ENCODE measurements at regions not wholly inside any gene's neighbourhood (a gene's known extent, or its start where the extent isn't known, plus 50 kb on each side); places are given as distances from the start of the nearest gene placed in this dataset.

GRCh38 chr13:48181482-48182145 is 51.4 kb upstream of the ITM2B start:
- no CpG with 5 or more reads among the region's 5 CpGs for WGBS (ENCODE audit: extremely low coverage, insufficient coverage, low lambda C conversion rate)
- no peak overlapping the region for H3K4me2 ChIP-seq (ENCODE audit: low read length)
- H3K79me1 ChIP-seq (ENCODE audit: low read length), result no peaks in the 10 kb centered on the region
- no peak overlapping the region for H3K23ac ChIP-seq (ENCODE audit: low read length)
- no peak overlapping the region for H3K9ac ChIP-seq (ENCODE audit: low read length)
- no peak overlapping the region for H2BK120ac ChIP-seq (ENCODE audit: low read depth, low read length)
- no peak overlapping the region for H3K18ac ChIP-seq (ENCODE audit: low read length)
- no peak overlapping the region for H3K4me3 ChIP-seq (ENCODE audit: low read length)
- no peaks in the 10 kb centered on the region for H3K27me3 ChIP-seq (ENCODE audit: insufficient read depth, low read length, poor library complexity)
- no peak overlapping the region for H3K56ac ChIP-seq (ENCODE audit: low read length)
- H2AK5ac ChIP-seq (ENCODE audit: low read length), result no peak overlapping the region
- H2BK15ac ChIP-seq (replicated peaks; ENCODE audit: low read depth), result no peak overlapping the region
- no peak overlapping the region for H4K5ac ChIP-seq (ENCODE audit: low read length)
- no peak overlapping the region for H2BK5ac ChIP-seq (ENCODE audit: low read length)
- no peak for DNase-seq
- H4K8ac ChIP-seq (ENCODE audit: low read depth, low read length), result no peak overlapping the region
- H3K4ac ChIP-seq (ENCODE audit: low read depth, low read length), result no peak overlapping the region
- H3K27ac ChIP-seq (ENCODE audit: low read depth, low read length), result no peak overlapping the region
- H3K4me1 ChIP-seq (ENCODE audit: control insufficient read depth, low read depth, low read length), result no peaks in the 10 kb centered on the region
- H3K36me3 ChIP-seq (ENCODE audit: control insufficient read depth, insufficient read depth, low read length), result no peaks in the 10 kb centered on the region
- no peaks in the 10 kb centered on the region for H3K79me2 ChIP-seq (ENCODE audit: control insufficient read depth, insufficient read depth, low read length)

- Histone ChIP-seq H4K5ac (ENCODE audit: low read length) (no peak overlapping the region), H3K79me2 (ENCODE audit: control insufficient read depth, insufficient read depth, low read length) (no peaks in the 10 kb centered on the region), H4K8ac (ENCODE audit: low read depth, low read length) (no peak overlapping the region), H2BK15ac (replicated peaks; ENCODE audit: low read depth) (no peak overlapping the region), H2BK5ac (ENCODE audit: low read length) (no peak overlapping the region), H3K4ac (ENCODE audit: low read depth, low read length) (no peak overlapping the region), H2BK120ac (ENCODE audit: low read depth, low read length) (no peak overlapping the region), H3K23ac (ENCODE audit: low read length) (no peak overlapping the region), H3K18ac (ENCODE audit: low read length) (no peak overlapping the region), H3K79me1 (ENCODE audit: low read length) (no peaks in the 10 kb centered on the region), H3K36me3 (ENCODE audit: control insufficient read depth, insufficient read depth, low read length) (no peaks in the 10 kb centered on the region), H3K4me2 (ENCODE audit: low read length) (no peak overlapping the region), H3K4me3 (ENCODE audit: low read length) (no peak overlapping the region), H3K56ac (ENCODE audit: low read length) (no peak overlapping the region), H3K9ac (ENCODE audit: low read length) (no peak overlapping the region), H3K4me1 (ENCODE audit: control insufficient read depth, low read depth, low read length) (no peaks in the 10 kb centered on the region), H3K27me3 (ENCODE audit: insufficient read depth, low read length, poor library complexity) (no peaks in the 10 kb centered on the region), H3K27ac (ENCODE audit: low read depth, low read length) (no peak overlapping the region), H2AK5ac (ENCODE audit: low read length) (no peak overlapping the region)
- DNase-seq, result no peak
- no CpG with 5 or more reads among the region's 2 CpGs for WGBS (ENCODE audit: extremely low coverage, insufficient coverage, low lambda C conversion rate)
Observed at GRCh38 chr13:48178126-48178525, 54.9 kb upstream of the ITM2B start.

- Histone ChIP-seq H2BK120ac (ENCODE audit: low read depth, low read length) (no peak overlapping the region), H2BK5ac (ENCODE audit: low read length) (no peak overlapping the region), H2AK5ac (ENCODE audit: low read length) (no peak overlapping the region), H3K4me2 (ENCODE audit: low read length) (no peak overlapping the region), H3K36me3 (ENCODE audit: control insufficient read depth, insufficient read depth, low read length) (no peaks in the 10 kb centered on the region), H3K56ac (ENCODE audit: low read length) (no peak overlapping the region), H3K23ac (ENCODE audit: low read length) (no peak overlapping the region), H3K27ac (ENCODE audit: low read depth, low read length) (no peak overlapping the region), H3K27me3 (ENCODE audit: insufficient read depth, low read length, poor library complexity) (no peaks in the 10 kb centered on the region), H3K4ac (ENCODE audit: low read depth, low read length) (no peak overlapping the region), H4K8ac (ENCODE audit: low read depth, low read length) (no peak overlapping the region), H3K4me1 (ENCODE audit: control insufficient read depth, low read depth, low read length) (no peaks in the 10 kb centered on the region), H3K4me3 (ENCODE audit: low read length) (no peak overlapping the region), H3K9ac (ENCODE audit: low read length) (no peak overlapping the region), H2BK15ac (replicated peaks; ENCODE audit: low read depth) (no peak overlapping the region), H3K79me2 (ENCODE audit: control insufficient read depth, insufficient read depth, low read length) (no peaks in the 10 kb centered on the region), H3K18ac (ENCODE audit: low read length) (no peak overlapping the region), H4K5ac (ENCODE audit: low read length) (no peak overlapping the region), H3K79me1 (ENCODE audit: low read length) (no peaks in the 10 kb centered on the region)
- DNase-seq, result no peak
- no CpG with 5 or more reads among the region's 6 CpGs for WGBS (ENCODE audit: extremely low coverage, insufficient coverage, low lambda C conversion rate)
Observed at GRCh38 chr13:48176781-48177180, 56.2 kb upstream of the ITM2B start.

GRCh38 chr13:48175185-48175584 is 57.8 kb upstream of the ITM2B start:
- Histone ChIP-seq H3K23ac (ENCODE audit: low read length) (no peak overlapping the region), H4K8ac (ENCODE audit: low read depth, low read length) (no peak overlapping the region), H2BK5ac (ENCODE audit: low read length) (no peak overlapping the region), H3K79me2 (ENCODE audit: control insufficient read depth, insufficient read depth, low read length) (no peaks in the 10 kb centered on the region), H3K56ac (ENCODE audit: low read length) (no peak overlapping the region), H3K9ac (ENCODE audit: low read length) (no peak overlapping the region), H3K27me3 (ENCODE audit: insufficient read depth, low read length, poor library complexity) (no peaks in the 10 kb centered on the region), H3K27ac (ENCODE audit: low read depth, low read length) (no peak overlapping the region), H2BK120ac (ENCODE audit: low read depth, low read length) (no peak overlapping the region), H3K36me3 (ENCODE audit: control insufficient read depth, insufficient read depth, low read length) (no peaks in the 10 kb centered on the region), H3K4ac (ENCODE audit: low read depth, low read length) (no peak overlapping the region), H3K4me3 (ENCODE audit: low read length) (no peak overlapping the region), H2BK15ac (replicated peaks; ENCODE audit: low read depth) (no peak overlapping the region), H4K5ac (ENCODE audit: low read length) (no peak overlapping the region), H3K4me2 (ENCODE audit: low read length) (no peak overlapping the region), H3K4me1 (ENCODE audit: control insufficient read depth, low read depth, low read length) (no peaks in the 10 kb centered on the region), H3K18ac (ENCODE audit: low read length) (no peak overlapping the region), H2AK5ac (ENCODE audit: low read length) (no peak overlapping the region), H3K79me1 (ENCODE audit: low read length) (no peaks in the 10 kb centered on the region)
- DNase-seq, result no peak
- no CpG with 5 or more reads among the region's 1 CpG for WGBS (ENCODE audit: extremely low coverage, insufficient coverage, low lambda C conversion rate)

DNA sequence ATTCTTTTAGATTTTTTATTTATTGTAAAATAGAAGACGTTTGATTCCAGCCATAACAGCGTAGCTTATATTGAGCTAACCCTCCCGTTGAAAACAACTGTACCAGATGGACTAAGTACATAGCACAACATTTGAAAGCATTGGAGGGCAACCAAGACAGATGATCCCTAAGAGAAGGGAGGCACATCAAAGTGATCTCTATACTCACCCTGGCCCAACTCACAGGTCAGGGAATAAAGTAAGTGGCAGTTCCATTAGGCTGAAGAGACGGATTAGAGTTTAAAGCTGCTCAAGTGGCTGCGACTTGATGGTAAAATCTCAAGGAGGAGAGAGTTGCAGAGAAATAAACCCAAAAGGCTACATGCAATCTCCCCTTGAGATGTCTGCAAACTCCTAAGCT is 65.1 kb upstream of the ITM2B start:
- DNase-seq, result no peak
- H2AK5ac ChIP-seq (ENCODE audit: low read length), result no peak overlapping the region

DNA sequence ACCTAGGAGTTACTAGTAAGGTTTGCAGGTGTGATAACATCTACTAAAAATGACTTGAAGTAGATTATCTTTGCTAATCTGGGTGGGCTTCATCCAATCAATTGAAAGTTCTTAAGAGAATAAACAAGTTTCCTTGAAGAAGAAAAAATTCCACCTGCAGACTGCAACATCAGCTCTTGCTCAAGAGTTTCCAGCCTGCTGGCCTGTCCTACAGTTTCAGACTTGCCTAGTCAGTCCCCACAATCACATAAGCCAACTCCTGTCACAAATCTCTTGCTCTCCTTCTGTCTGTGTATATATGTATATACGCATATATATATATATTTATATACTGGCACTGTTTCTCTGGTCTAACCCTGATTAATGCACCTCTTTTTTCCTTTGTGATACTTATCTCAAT is 67.3 kb upstream of the ITM2B start:
- H3K36me3 ChIP-seq (ENCODE audit: control insufficient read depth, insufficient read depth, low read length), result no peaks in the 10 kb centered on the region
- no peak overlapping the region for H4K5ac ChIP-seq (ENCODE audit: low read length)
- no peaks in the 10 kb centered on the region for H3K79me1 ChIP-seq (ENCODE audit: low read length)
- no peak overlapping the region for H3K9ac ChIP-seq (ENCODE audit: low read length)
- no peak overlapping the region for H3K4me2 ChIP-seq (ENCODE audit: low read length)
- H2AK5ac ChIP-seq (ENCODE audit: low read length), result no peak overlapping the region
- H2BK15ac ChIP-seq (replicated peaks; ENCODE audit: low read depth), result no peak overlapping the region
- no peak for DNase-seq
- H4K8ac ChIP-seq (ENCODE audit: low read depth, low read length), result no peak overlapping the region
- H3K56ac ChIP-seq (ENCODE audit: low read length), result no peak overlapping the region
- H2BK5ac ChIP-seq (ENCODE audit: low read length), result no peak overlapping the region
- no peak overlapping the region for H3K18ac ChIP-seq (ENCODE audit: low read length)
- no peaks in the 10 kb centered on the region for H3K4me1 ChIP-seq (ENCODE audit: control insufficient read depth, low read depth, low read length)
- H3K79me2 ChIP-seq (ENCODE audit: control insufficient read depth, insufficient read depth, low read length), result no peaks in the 10 kb centered on the region
- H3K27me3 ChIP-seq (ENCODE audit: insufficient read depth, low read length, poor library complexity), result no peaks in the 10 kb centered on the region
- H3K23ac ChIP-seq (ENCODE audit: low read length), result no peak overlapping the region
- H3K27ac ChIP-seq (ENCODE audit: low read depth, low read length), result no peak overlapping the region
- no CpG with 5 or more reads among the region's 1 CpG for WGBS (ENCODE audit: extremely low coverage, insufficient coverage, low lambda C conversion rate)
- H2BK120ac ChIP-seq (ENCODE audit: low read depth, low read length), result no peak overlapping the region
- no peak overlapping the region for H3K4me3 ChIP-seq (ENCODE audit: low read length)
- H3K4ac ChIP-seq (ENCODE audit: low read depth, low read length), result no peak overlapping the region

More for the DNA sequence above, 65.1 kb upstream of the ITM2B start:
- H3K56ac ChIP-seq (ENCODE audit: low read length), result no peak overlapping the region
- H3K9ac ChIP-seq (ENCODE audit: low read length), result no peak overlapping the region
- H2BK15ac ChIP-seq (replicated peaks; ENCODE audit: low read depth), result no peak overlapping the region
- no peak overlapping the region for H3K4ac ChIP-seq (ENCODE audit: low read depth, low read length)
- H3K4me2 ChIP-seq (ENCODE audit: low read length), result no peak overlapping the region
- H3K4me3 ChIP-seq (ENCODE audit: low read length), result no peak overlapping the region
- no peaks in the 10 kb centered on the region for H3K27me3 ChIP-seq (ENCODE audit: insufficient read depth, low read length, poor library complexity)
- H3K79me2 ChIP-seq (ENCODE audit: control insufficient read depth, insufficient read depth, low read length), result no peaks in the 10 kb centered on the region
- H3K4me1 ChIP-seq (ENCODE audit: control insufficient read depth, low read depth, low read length), result no peaks in the 10 kb centered on the region
- no peak overlapping the region for H2BK5ac ChIP-seq (ENCODE audit: low read length)
- no peak overlapping the region for H2BK120ac ChIP-seq (ENCODE audit: low read depth, low read length)
- no peak overlapping the region for H3K27ac ChIP-seq (ENCODE audit: low read depth, low read length)
- no peak overlapping the region for H4K8ac ChIP-seq (ENCODE audit: low read depth, low read length)
- WGBS (ENCODE audit: extremely low coverage, insufficient coverage, low lambda C conversion rate), result no CpG with 5 or more reads among the region's 5 CpGs
- no peak overlapping the region for H3K18ac ChIP-seq (ENCODE audit: low read length)
- H3K79me1 ChIP-seq (ENCODE audit: low read length), result no peaks in the 10 kb centered on the region
- H4K5ac ChIP-seq (ENCODE audit: low read length), result no peak overlapping the region
- H3K36me3 ChIP-seq (ENCODE audit: control insufficient read depth, insufficient read depth, low read length), result no peaks in the 10 kb centered on the region
- no peak overlapping the region for H3K23ac ChIP-seq (ENCODE audit: low read length)
